ENCODE measurements at regions not wholly inside any gene's neighbourhood (a gene's known extent, or its start where the extent isn't known, plus 50 kb on each side); places are given as distances from the start of the nearest gene placed in this dataset.

- no peaks in the 10 kb centered on the region for H3K36me3 ChIP-seq (ENCODE audit: control insufficient read depth in 2 of 2, extremely low read depth in 1 of 2, insufficient read depth in 2 of 2, low read length in 2 of 2)
- H3K9me1 ChIP-seq (replicated peaks; ENCODE audit: control insufficient read depth, extremely low read depth, insufficient read depth, low read length) = no peaks in the 10 kb centered on the region
- FAIRE-seq = no peak
- H3K4me3 ChIP-seq (replicated peaks in 1 of 3; ENCODE audit: insufficient read depth in 1 of 3, low read depth in 1 of 3, low read length in 3 of 3) = no peak overlapping the region
- no TSS peak for BruUV-seq (replicated peaks)
- TF ChIP-seq EZH2 (IDR thresholded peaks at IDR 0.05; ENCODE audit: borderline replicate concordance, low read depth, low read length, severe bottlenecking) (no peak), JUN (IDR thresholded peaks at IDR 0.05; ENCODE audit: borderline replicate concordance, insufficient read depth, insufficient read length, low read depth) (no peak), MYC (IDR thresholded peaks at IDR 0.05; ENCODE audit: low read depth, low read length) (no peak), FOS (IDR thresholded peaks at IDR 0.05; ENCODE audit: borderline replicate concordance, insufficient read depth, low read length) (no peak), POLR2A (IDR thresholded peaks at IDR 0.05; ENCODE audit: low read depth, low read length) (no peak), GATA2 (IDR thresholded peaks at IDR 0.05; ENCODE audit: insufficient read depth, insufficient read length, low read depth, low read length) (no peak), POLR2AphosphoS5 (IDR thresholded peaks at IDR 0.05; ENCODE audit: insufficient read depth, low read depth, low read length) (no peak)
- TF ChIP-seq, protein P1, sequence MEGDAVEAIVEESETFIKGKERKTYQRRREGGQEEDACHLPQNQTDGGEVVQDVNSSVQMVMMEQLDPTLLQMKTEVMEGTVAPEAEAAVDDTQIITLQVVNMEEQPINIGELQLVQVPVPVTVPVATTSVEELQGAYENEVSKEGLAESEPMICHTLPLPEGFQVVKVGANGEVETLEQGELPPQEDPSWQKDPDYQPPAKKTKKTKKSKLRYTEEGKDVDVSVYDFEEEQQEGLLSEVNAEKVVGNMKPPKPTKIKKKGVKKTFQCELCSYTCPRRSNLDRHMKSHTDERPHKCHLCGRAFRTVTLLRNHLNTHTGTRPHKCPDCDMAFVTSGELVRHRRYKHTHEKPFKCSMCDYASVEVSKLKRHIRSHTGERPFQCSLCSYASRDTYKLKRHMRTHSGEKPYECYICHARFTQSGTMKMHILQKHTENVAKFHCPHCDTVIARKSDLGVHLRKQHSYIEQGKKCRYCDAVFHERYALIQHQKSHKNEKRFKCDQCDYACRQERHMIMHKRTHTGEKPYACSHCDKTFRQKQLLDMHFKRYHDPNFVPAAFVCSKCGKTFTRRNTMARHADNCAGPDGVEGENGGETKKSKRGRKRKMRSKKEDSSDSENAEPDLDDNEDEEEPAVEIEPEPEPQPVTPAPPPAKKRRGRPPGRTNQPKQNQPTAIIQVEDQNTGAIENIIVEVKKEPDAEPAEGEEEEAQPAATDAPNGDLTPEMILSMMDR (IDR thresholded peaks at IDR 0.05; ENCODE audit: extremely low read depth in 1 of 2, insufficient read depth in 1 of 2, low read depth in 1 of 2, low read length in 2 of 2) = no peak
- TF ChIP-seq, protein P2, sequence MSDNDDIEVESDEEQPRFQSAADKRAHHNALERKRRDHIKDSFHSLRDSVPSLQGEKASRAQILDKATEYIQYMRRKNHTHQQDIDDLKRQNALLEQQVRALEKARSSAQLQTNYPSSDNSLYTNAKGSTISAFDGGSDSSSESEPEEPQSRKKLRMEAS (IDR thresholded peaks at IDR 0.05; ENCODE audit: insufficient read depth, insufficient read length) = no peak
- no peak for DNase-seq (ENCODE audit: low read depth, low spot score)
- dilution Hi-C loops (cut with MboI; ENCODE audit: extremely low pct_ligation_motif_present, low sequenced_read_pairs) = no loop called here
- intact Hi-C loops (cut with micrococcal nuclease) = loop anchor here (1.0 to 5.0 kb wide), 5 partner anchors 129 to 956 kb away; partner anchors contain the start of gene RPS12
- no peak overlapping the region for H2AFZ ChIP-seq (ENCODE audit: low read depth, low read length)
- H4K20me1 ChIP-seq (replicated peaks; ENCODE audit: control insufficient read depth, extremely low read depth, insufficient read depth, low read length) = no peaks in the 10 kb centered on the region
- no peak overlapping the region for H3K9ac ChIP-seq (replicated peaks; ENCODE audit: extremely low read depth, insufficient read depth, low read length)
- no peak overlapping the region for H3K4me2 ChIP-seq (ENCODE audit: insufficient read depth, low read length)
- H3K27ac ChIP-seq (ENCODE audit: insufficient read depth, low read depth, low read length) = no peak overlapping the region
- H3K9me3 ChIP-seq (replicated peaks; ENCODE audit: control insufficient read depth, insufficient read depth, low read length) = no peaks in the 10 kb centered on the region
- peaks cover 20% of the 10 kb centered on the region for H3K4me1 ChIP-seq (ENCODE audit: control insufficient read depth, extremely low read depth, insufficient read depth, low read length)
- CTCF ChIA-PET = interaction anchor here (1.1 to 3.7 kb wide), 9 partner anchors 10 to 962 kb away, joined by 3 to 35 read pairs (median 15); no protein-coding TSS in a partner anchor
- POLR2A ChIA-PET = no interaction called here
- H3K27me3 ChIP-seq (ENCODE audit: control insufficient read depth in 2 of 2, insufficient read depth in 2 of 2, low read length in 2 of 2) = peaks cover 4 to 9% of the 10 kb centered on the region in 2 experiments
- H3K79me2 ChIP-seq (ENCODE audit: control insufficient read depth, insufficient read depth, low read length) = no peaks in the 10 kb centered on the region
Observed at GRCh38 chr6:132961610-132962009, 147.2 kb downstream of the RPS12 start.

Data from endothelial cell of umbilical vein (primary cell).